Colonic mucosa (tissue), 4 donors: ENCODE measurements at regions not wholly inside any gene's neighbourhood (a gene's known extent, or its start where the extent isn't known, plus 50 kb on each side); places are given as distances from the start of the nearest gene placed in this dataset.

Source experiments
- DNase-seq: peaks from one replicate; pipeline ENCODE4 v3.0.0-alpha.2; 2020
- H3K27ac ChIP-seq: fragments of 200-600 bp; one replicate; pipeline ENCODE4 v1.8.0; 2021
- H3K27me3 ChIP-seq: fragments of 200-600 bp; one replicate; pipeline ENCODE4 v1.8.0; 2021
- H3K36me3 ChIP-seq: fragments of 200-600 bp; one replicate; pipeline ENCODE4 v1.8.0; 2021
- H3K4me1 ChIP-seq: fragments of 200-600 bp; one replicate; pipeline ENCODE4 v1.8.0; 2021; ENCODE audit warnings: mild to moderate bottlenecking
- H3K4me3 ChIP-seq: fragments of 200-600 bp; one replicate; pipeline ENCODE4 v1.8.0; 2021
- H3K9ac ChIP-seq, 2 donors: one replicate each; pipeline ENCODE4 v1.7.0; 2013; ENCODE audit warnings: control low read depth in 2 of 2, low read depth in 2 of 2, low read length in 2 of 2
- H3K9me3 ChIP-seq: fragments of 200-600 bp; one replicate; pipeline ENCODE4 v1.8.0; 2021
- CTCF ChIP-seq: fragments of 200-600 bp; IDR thresholded peaks from one replicate; pipeline ENCODE4 v1.8.0; 2022; ENCODE audit warnings: antibody characterized with exemption, mild to moderate bottlenecking
- intact Hi-C: fragments of 100-400 bp; cut with DNase I; formaldehyde crosslinking; loops from one replicate; pipeline ENCODE4 v1.14.1; 2022
- donor health status: healthy.
- donor health status: DM: no; HTN: no; CAD: no.
- donor health status: DM: no; HTN: no; CAD: no.

GRCh38 chr2:146238254-146238966 is 1606.4 kb upstream of the ACVR2A start:
- H3K27me3 ChIP-seq: no peaks in the 10 kb centered on the region
- TF ChIP-seq CTCF: no peak
- no peaks in the 10 kb centered on the region for H3K4me1 ChIP-seq
- no peak overlapping the region for H3K27ac ChIP-seq
- intact Hi-C loops: no loop called here
- no peaks in the 10 kb centered on the region for H3K36me3 ChIP-seq
- H3K9me3 ChIP-seq: no peaks in the 10 kb centered on the region
- H3K9ac ChIP-seq: no peak overlapping the region
- no peak for DNase-seq
- H3K4me3 ChIP-seq: no peak overlapping the region

- no peak for TF ChIP-seq CTCF
- H3K9me3 ChIP-seq: no peaks in the 10 kb centered on the region
- no peak for DNase-seq
- H3K27ac ChIP-seq: no peak overlapping the region
- H3K27me3 ChIP-seq: no peaks in the 10 kb centered on the region
- H3K9ac ChIP-seq: no peak overlapping the region
- intact Hi-C loops: no loop called here
- no peaks in the 10 kb centered on the region for H3K36me3 ChIP-seq
- H3K4me1 ChIP-seq: no peaks in the 10 kb centered on the region
- no peak overlapping the region for H3K4me3 ChIP-seq
Measured at GRCh38 chr2:146235158-146235557, 1609.7 kb upstream of the ACVR2A start.

- no peaks in the 10 kb centered on the region for H3K36me3 ChIP-seq
- H3K9me3 ChIP-seq: no peaks in the 10 kb centered on the region
- no peaks in the 10 kb centered on the region for H3K4me1 ChIP-seq
- H3K9ac ChIP-seq: no peak overlapping the region
- intact Hi-C loops: no loop called here
- no peak overlapping the region for H3K27ac ChIP-seq
- H3K27me3 ChIP-seq: no peaks in the 10 kb centered on the region
- DNase-seq: no peak
- H3K4me3 ChIP-seq: no peak overlapping the region
- TF ChIP-seq CTCF: no peak
Measured at GRCh38 chr2:146229508-146230155, 1615.2 kb upstream of the ACVR2A start.

- Histone ChIP-seq H3K36me3 (no peaks in the 10 kb centered on the region), H3K4me1 (no peaks in the 10 kb centered on the region), H3K27ac (no peak overlapping the region), H3K4me3 (no peak overlapping the region), H3K9me3 (no peaks in the 10 kb centered on the region), H3K27me3 (no peaks in the 10 kb centered on the region), H3K9ac (no peak overlapping the region)
- TF ChIP-seq CTCF: no peak
- DNase-seq: no peak
- intact Hi-C loops: no loop called here
Measured at GRCh38 chr2:146228466-146229058, 1616.3 kb upstream of the ACVR2A start.

- Histone ChIP-seq H3K36me3 (no peaks in the 10 kb centered on the region), H3K27ac (no peak overlapping the region), H3K4me1 (no peaks in the 10 kb centered on the region), H3K27me3 (no peaks in the 10 kb centered on the region), H3K4me3 (no peak overlapping the region), H3K9me3 (no peaks in the 10 kb centered on the region), H3K9ac (no peak overlapping the region)
- intact Hi-C loops: no loop called here
- TF ChIP-seq CTCF: no peak
- no peak for DNase-seq
Measured at GRCh38 chr2:146228020-146228393, 1616.8 kb upstream of the ACVR2A start.
